GM23338 (cell line): ENCODE measurements at regions not wholly inside any gene's neighbourhood (a gene's known extent, or its start where the extent isn't known, plus 50 kb on each side); places are given as distances from the start of the nearest gene placed in this dataset.

Experiments used
- ETS1 ChIP-seq: IDR thresholded peaks from 2 replicates; pipeline ENCODE4 v1.6.1; 2016; ENCODE audit warnings: antibody characterized with exemption
- JUNB ChIP-seq: IDR thresholded peaks from one replicate; pipeline ENCODE4 v1.6.1; 2016; ENCODE audit warnings: antibody characterized with exemption; ENCODE audit not compliant: unreplicated experiment
- NANOG ChIP-seq: IDR thresholded peaks from 2 replicates; pipeline ENCODE4 v1.6.1; 2016; ENCODE audit warnings: antibody characterized with exemption, borderline replicate concordance
- REST ChIP-seq: IDR thresholded peaks from one replicate; pipeline ENCODE4 v1.6.1; 2018; ENCODE audit warnings: antibody characterized with exemption; ENCODE audit not compliant: unreplicated experiment
- ZNF331 ChIP-seq: fragments of 250-450 bp; sonication (Bioruptor Pico); IDR thresholded peaks from 2 replicates; pipeline ENCODE4 v1.5.0; 2020; ENCODE audit warnings: low read depth, mild to moderate bottlenecking, moderate library complexity
- ZNF462 ChIP-seq: fragments of 250-450 bp; sonication (Bioruptor Pico); IDR thresholded peaks from 2 replicates; pipeline ENCODE4 v1.5.0; 2020; ENCODE audit warnings: mild to moderate bottlenecking, moderate library complexity

- no peak for TF ChIP-seq ZNF462 (CRISPR knock-in tag)
- TF ChIP-seq NANOG, result no peak
- no peak for TF ChIP-seq REST
- no peak for TF ChIP-seq ZNF331 (CRISPR knock-in tag)
- TF ChIP-seq ETS1, result no peak
- no peak for TF ChIP-seq JUNB
Measured at GRCh38 chr18:61034580-61034979, 298.6 kb upstream of the CDH20 start (continued).
